GM10266 (cell line): ENCODE measurements at regions not wholly inside any gene's neighbourhood (a gene's known extent, or its start where the extent isn't known, plus 50 kb on each side); places are given as distances from the start of the nearest gene placed in this dataset.

Experiments used
- DNase-seq: peaks from one replicate; pipeline ENCODE4 v3.0.0; 2012; ENCODE audit errors: extremely low spot score
- CTCF ChIP-seq: IDR thresholded peaks from 2 replicates; pipeline ENCODE4 v1.5.1; 2012; ENCODE audit warnings: mild to moderate bottlenecking, low read depth; ENCODE audit not compliant: control insufficient read depth, insufficient read depth; ENCODE audit errors: missing control alignments

- no peak for TF ChIP-seq CTCF
- no peak for DNase-seq
These were observed 171.9 kb downstream of the ENGASE start for GRCh38 chr17:79246225-79247190.

- TF ChIP-seq CTCF = no peak
- no peak for DNase-seq
These were observed 170.0 kb downstream of the ENGASE start for GRCh38 chr17:79244665-79245064.

- no peak for DNase-seq
- no peak for TF ChIP-seq CTCF
These were observed 169.4 kb downstream of the ENGASE start for GRCh38 chr17:79243996-79244395.

DNA sequence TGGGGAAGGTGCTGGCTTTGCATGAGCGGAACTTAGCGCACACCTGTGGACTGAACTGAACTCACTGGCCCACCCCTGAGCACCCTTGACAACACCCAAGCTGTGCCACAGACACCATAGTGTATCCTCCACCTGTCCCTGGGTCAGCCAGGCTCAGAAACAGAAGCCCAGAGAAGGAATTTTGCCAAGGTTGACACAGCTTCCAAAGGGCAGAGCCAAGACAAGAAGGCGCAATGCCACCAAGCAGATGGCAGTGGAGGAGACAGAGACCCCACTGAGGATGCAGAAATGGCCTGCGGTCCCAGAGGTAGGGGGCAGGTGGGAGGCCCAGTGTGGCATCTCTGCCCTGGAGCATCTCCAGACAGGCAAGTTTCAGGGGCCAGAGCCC is 169.0 kb downstream of the ENGASE start:
- no peak for TF ChIP-seq CTCF

DNA sequence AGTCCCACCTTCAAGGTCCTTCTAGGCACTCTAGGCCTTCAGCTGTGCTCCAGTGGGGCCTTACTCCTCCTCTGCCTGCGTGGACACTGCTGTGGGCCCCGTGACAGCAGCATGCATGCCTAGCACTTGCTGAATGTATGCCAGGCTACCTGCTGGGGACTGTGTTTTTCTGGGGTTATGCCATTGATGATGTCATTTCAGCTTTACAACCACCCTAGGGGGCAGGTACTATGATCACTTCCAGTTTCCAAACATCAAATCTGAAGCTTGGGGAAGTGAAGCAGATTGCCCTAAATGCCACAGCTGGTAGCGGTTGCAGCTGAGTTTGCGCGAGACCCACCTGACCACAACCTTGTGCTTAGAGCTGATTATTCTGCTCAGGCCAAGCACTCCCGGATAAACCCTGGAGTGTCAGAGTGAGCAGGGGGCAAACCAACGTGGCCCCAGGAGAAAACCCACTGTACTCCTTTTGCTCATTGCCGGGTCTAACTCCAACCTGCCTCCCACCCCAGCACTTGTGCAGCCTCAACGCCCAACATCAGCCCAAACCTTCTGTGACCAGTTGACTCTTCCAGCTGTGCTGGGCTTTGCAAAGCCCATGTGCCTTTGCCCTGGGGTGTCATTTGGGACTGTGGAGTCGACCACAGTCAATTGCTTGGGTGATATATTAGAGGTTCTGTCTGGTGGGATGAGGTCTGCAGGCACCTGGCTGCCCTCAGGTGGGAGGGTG is 168.4 kb downstream of the ENGASE start:
- DNase-seq = no peak
- TF ChIP-seq CTCF = no peak

More for the DNA sequence above, 169.0 kb downstream of the ENGASE start:
- DNase-seq = no peak

- no peak for TF ChIP-seq CTCF
- no peak for DNase-seq
These were observed 167.8 kb downstream of the ENGASE start for GRCh38 chr17:79242393-79242792.

DNA sequence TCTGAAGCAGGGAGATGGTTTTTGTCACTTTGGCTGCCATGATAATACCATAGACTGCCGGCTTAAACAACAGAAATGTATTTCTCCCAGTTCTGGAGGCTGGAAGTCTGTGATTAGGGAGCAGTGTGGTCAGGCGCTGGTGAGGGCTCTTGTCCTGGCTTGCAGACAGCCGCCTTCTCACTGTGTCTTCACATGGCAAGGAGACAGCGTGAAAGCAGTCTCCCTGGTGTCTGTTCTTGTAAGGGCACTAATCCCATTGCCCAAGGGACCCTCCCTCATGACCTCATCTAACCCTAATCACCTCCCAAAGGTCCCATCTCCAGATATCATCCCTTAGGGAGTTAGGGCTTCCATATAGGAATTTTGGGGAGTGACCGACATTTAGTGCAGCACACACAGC is 167.0 kb downstream of the ENGASE start:
- TF ChIP-seq CTCF = no peak
- DNase-seq = no peak
